ENCODE measurements at regions not wholly inside any gene's neighbourhood (a gene's known extent, or its start where the extent isn't known, plus 50 kb on each side); places are given as distances from the start of the nearest gene placed in this dataset.

- TF ChIP-seq CTCF (conservative IDR thresholded peaks at IDR 0.05; ENCODE audit: low read length), result no peak
- TF ChIP-seq EZH2phosphoT487 (IDR thresholded peaks at IDR 0.05; ENCODE audit: borderline replicate concordance), result no peak
Observed at GRCh38 chrX:9298221-9298620, 166.6 kb upstream of the TBL1X start.
